MCF 10A (cell line): ENCODE measurements at regions not wholly inside any gene's neighbourhood (a gene's known extent, or its start where the extent isn't known, plus 50 kb on each side); places are given as distances from the start of the nearest gene placed in this dataset.
A peak's percentile ranks its signal among the peaks of the same experiment; 100 is the strongest.

ENCODE experiments used
- BruUV-seq: library from RNA; stranded (reverse); fragments of 400-500 nt; replicated peaks from 2 replicates; lab custom pipeline; 2021; lab: Mats Ljungman, UMichigan
- CTCF ChIA-PET: fragments of 300-600 bp; sonication (Branson Sonifier 250); formaldehyde crosslinking; extraction: SDS; loops from one replicate; lab custom pipeline; 2021; ENCODE audit warnings: antibody characterized with exemption, inconsistent platforms; lab: Yijun Ruan, JAX
- POLR2A ChIA-PET: fragments of 300-600, 350-650 bp; sonication (Branson Sonifier 250); formaldehyde crosslinking; extraction: SDS; loops from one replicate; lab custom pipeline; 2020; ENCODE audit warnings: antibody characterized with exemption, inconsistent platforms; lab: Yijun Ruan, JAX
- DNase-seq: peaks from one replicate; pipeline ENCODE4 v3.0.0-alpha.2; 2018; ENCODE audit not compliant: unreplicated experiment
- H3K27ac Mint-ChIP-seq: one replicate; pipeline ENCODE4 v1.8.0; 2022; ENCODE audit warnings: mild to moderate bottlenecking, low read depth, mixed read lengths; ENCODE audit not compliant: unreplicated experiment
- H3K27me3 Mint-ChIP-seq: one replicate; pipeline ENCODE4 v1.8.0; 2022; ENCODE audit warnings: mixed read lengths; ENCODE audit not compliant: insufficient read depth, unreplicated experiment
- H3K36me3 Mint-ChIP-seq: one replicate; pipeline ENCODE4 v1.8.0; 2022; ENCODE audit warnings: mild to moderate bottlenecking, moderate library complexity, mixed read lengths; ENCODE audit not compliant: insufficient read depth, unreplicated experiment
- H3K4me1 Mint-ChIP-seq: one replicate; pipeline ENCODE4 v1.8.0; 2022; ENCODE audit warnings: mixed read lengths; ENCODE audit not compliant: insufficient read depth, unreplicated experiment
- H3K4me3 Mint-ChIP-seq: one replicate; pipeline ENCODE4 v1.8.0; 2022; ENCODE audit warnings: mild to moderate bottlenecking, moderate library complexity, mixed read lengths; ENCODE audit not compliant: unreplicated experiment
- H3K9me3 Mint-ChIP-seq: one replicate; pipeline ENCODE4 v1.8.0; 2022; ENCODE audit warnings: mixed read lengths; ENCODE audit not compliant: unreplicated experiment
- CTCF ChIP-seq: fragments of 200-600 bp; IDR thresholded peaks from one replicate; pipeline ENCODE4 v1.8.0; 2022; ENCODE audit warnings: antibody characterized with exemption, mild to moderate bottlenecking; ENCODE audit not compliant: unreplicated experiment
- intact Hi-C: fragments of 100-400 bp; cut with micrococcal nuclease; formaldehyde crosslinking; loops from 2 replicates; pipeline ENCODE4 v1.14.1; 2022

DNA sequence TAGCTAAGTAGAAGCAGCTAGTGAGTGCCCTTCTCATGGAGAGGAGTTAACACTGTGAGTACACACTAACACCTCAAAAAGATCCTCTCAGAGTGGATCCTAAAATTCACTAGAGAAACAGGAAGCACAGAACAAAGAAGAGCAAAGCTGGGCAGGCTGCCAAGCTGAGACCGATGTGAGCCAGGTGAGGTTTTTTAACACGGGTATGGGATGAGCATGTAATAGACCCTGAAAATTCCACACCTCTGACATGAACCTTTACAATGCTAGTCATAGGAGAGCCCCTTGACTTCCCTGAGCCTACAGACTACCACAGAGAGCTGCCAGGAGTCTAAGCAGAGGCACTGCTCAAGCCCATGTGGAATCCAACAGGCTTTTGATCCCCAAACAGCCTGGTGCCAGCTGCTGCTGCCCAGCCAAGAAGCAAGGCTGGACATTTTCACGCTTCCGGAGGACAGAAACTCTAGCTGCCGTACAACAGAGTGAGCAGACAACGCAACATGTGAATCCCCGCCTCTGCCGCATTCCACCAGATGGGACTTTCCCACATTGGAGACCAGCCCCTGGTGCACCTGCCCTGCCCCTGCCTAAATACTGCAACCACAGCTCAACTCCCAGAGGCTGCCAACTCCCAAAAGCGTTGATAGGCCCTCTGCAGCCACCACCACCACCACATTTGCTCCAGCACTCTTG is 280.8 kb downstream of the CDH10 start:
- POLR2A ChIA-PET = no interaction called here
- peak; percentile 52 for DNase-seq
- Mint-ChIP-seq H3K36me3 (no peaks in the 10 kb centered on the region), H3K27me3 (no peaks in the 10 kb centered on the region), H3K4me1 (peaks cover 6% of the 10 kb centered on the region), H3K4me3 (no peak overlapping the region), H3K9me3 (no peaks in the 10 kb centered on the region), H3K27ac (no peak overlapping the region)
- CTCF ChIA-PET = interaction anchor here (0.5 kb wide), 1 partner anchor 354 kb away, joined by 3 read pairs; no protein-coding TSS in a partner anchor
- no TSS peak for BruUV-seq
- intact Hi-C loops = no loop called here
- no peak for TF ChIP-seq CTCF

DNA sequence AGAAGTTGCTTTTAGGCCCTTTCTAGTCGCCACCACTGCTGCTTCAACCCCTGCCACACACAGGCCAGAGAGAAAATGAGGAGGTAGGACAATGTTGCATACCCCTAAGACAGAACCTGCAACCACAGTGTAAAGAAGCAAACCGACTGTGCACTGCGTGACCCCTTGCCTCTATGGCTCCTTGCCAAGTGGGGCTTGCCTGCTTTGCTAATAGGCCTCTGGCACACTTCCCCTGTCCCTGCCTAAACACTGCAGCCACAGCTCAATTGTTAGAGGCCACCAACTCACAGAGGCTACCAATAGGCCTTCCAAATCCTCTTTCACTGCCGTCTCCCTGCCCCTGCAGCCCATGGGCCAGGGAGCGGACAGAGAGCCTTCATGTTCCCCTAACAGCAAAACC is 280.1 kb downstream of the CDH10 start:
- POLR2A ChIA-PET = no interaction called here
- H3K27me3 Mint-ChIP-seq = no peaks in the 10 kb centered on the region
- no TSS peak for BruUV-seq
- CTCF ChIA-PET = no interaction called here
- no peaks in the 10 kb centered on the region for H3K9me3 Mint-ChIP-seq
- DNase-seq = no peak
- no peak overlapping the region for H3K27ac Mint-ChIP-seq
- peaks cover 6% of the 10 kb centered on the region for H3K4me1 Mint-ChIP-seq
- TF ChIP-seq CTCF = no peak
- no peak overlapping the region for H3K4me3 Mint-ChIP-seq
- H3K36me3 Mint-ChIP-seq = no peaks in the 10 kb centered on the region
- intact Hi-C loops = no loop called here

DNA sequence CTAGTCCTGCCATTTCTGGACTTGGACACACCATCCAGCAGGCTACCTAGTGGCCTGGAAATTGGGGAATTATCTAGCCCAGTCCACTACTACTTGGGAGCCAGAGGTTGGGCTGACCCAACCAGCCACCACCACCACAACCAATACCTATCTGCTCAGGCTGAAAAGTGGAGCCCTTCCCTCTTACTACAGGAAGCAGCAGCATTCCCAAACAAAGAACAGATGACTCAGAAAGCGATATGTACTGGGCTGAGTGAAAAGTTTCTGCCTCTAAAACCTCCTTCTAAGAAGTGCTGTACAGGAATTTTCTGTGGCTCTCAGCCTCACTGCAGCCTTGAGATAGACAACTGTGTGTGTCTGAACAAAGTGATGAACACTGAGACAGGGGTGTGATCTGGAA is 279.4 kb downstream of the CDH10 start:
- no peak overlapping the region for H3K4me3 Mint-ChIP-seq
- no TSS peak for BruUV-seq
- ChIA-PET POLR2A (no interaction called here), CTCF (no interaction called here)
- no peaks in the 10 kb centered on the region for H3K9me3 Mint-ChIP-seq
- no peak for TF ChIP-seq CTCF
- peaks cover 6% of the 10 kb centered on the region for H3K4me1 Mint-ChIP-seq
- H3K36me3 Mint-ChIP-seq = no peaks in the 10 kb centered on the region
- H3K27me3 Mint-ChIP-seq = no peaks in the 10 kb centered on the region
- peak; percentile 5 for DNase-seq
- H3K27ac Mint-ChIP-seq = no peak overlapping the region
- intact Hi-C loops = no loop called here

GRCh38 chr5:24367216-24367615 is 277.6 kb downstream of the CDH10 start:
- DNase-seq = no peak
- Mint-ChIP-seq H3K27me3 (no peaks in the 10 kb centered on the region), H3K4me1 (peaks cover 6% of the 10 kb centered on the region), H3K27ac (no peak overlapping the region), H3K4me3 (no peak overlapping the region), H3K9me3 (no peaks in the 10 kb centered on the region), H3K36me3 (no peaks in the 10 kb centered on the region)
- TF ChIP-seq CTCF = no peak
- intact Hi-C loops = no loop called here
- no TSS peak for BruUV-seq
- CTCF ChIA-PET = no interaction called here
- POLR2A ChIA-PET = no interaction called here
